ENCODE measurements at regions not wholly inside any gene's neighbourhood (a gene's known extent, or its start where the extent isn't known, plus 50 kb on each side); places are given as distances from the start of the nearest gene placed in this dataset.

- Histone ChIP-seq H3K27me3 (replicated peaks in 1 of 7) (peaks cover 0 to 10% (median 0%) of the 10 kb centered on the region in 7 donors), H3K36me3 (no peaks in the 10 kb centered on the region), H3K27ac (no peak overlapping the region), H3K9me3 (no peaks in the 10 kb centered on the region), H3K4me1 (no peaks in the 10 kb centered on the region), H3K4me3 (no peak overlapping the region)
- no peak for TF ChIP-seq POLR2AphosphoS5 (IDR thresholded peaks at IDR 0.05)
- TF ChIP-seq POLR2A (IDR thresholded peaks at IDR 0.05), result no peak
- no peak for TF ChIP-seq CTCF (IDR thresholded peaks at IDR 0.05 in 8 of 11, conservative IDR thresholded peaks at IDR 0.05 in 3 of 11)
- WGBS, 5 donors, result 0 to 55% (median 0%) methylated on average over 1 of the region's 1 CpG
- DNase-seq, result no peak
- intact Hi-C loops (cut with DNase I; ENCODE audit: low total_unique reads), result no loop called here
Observed at GRCh38 chr10:6823770-6824169, 243.7 kb upstream of the PRKCQ start.

GRCh38 chr10:6819301-6819700 lies 239.2 kb upstream of the PRKCQ start:
- peaks cover 0 to 15% (median 0%) of the 10 kb centered on the region in 7 donors for H3K27me3 ChIP-seq (replicated peaks in 1 of 7)
- TF ChIP-seq POLR2AphosphoS5 (IDR thresholded peaks at IDR 0.05) (no peak), CTCF (IDR thresholded peaks at IDR 0.05 in 8 of 11, conservative IDR thresholded peaks at IDR 0.05 in 3 of 11) (no peak), POLR2A (IDR thresholded peaks at IDR 0.05) (no peak)
- H3K27ac ChIP-seq, result no peak overlapping the region
- DNase-seq, result no peak
- no peaks in the 10 kb centered on the region for H3K4me1 ChIP-seq
- intact Hi-C loops (cut with DNase I; ENCODE audit: low total_unique reads), result no loop called here
- H3K4me3 ChIP-seq, result no peak overlapping the region
- 67 to 90% (median 76%) methylated on average over 9 to 10 of the region's 10 CpGs for WGBS, 5 donors
- no peaks in the 10 kb centered on the region for H3K36me3 ChIP-seq
- H3K9me3 ChIP-seq, result no peaks in the 10 kb centered on the region

DNA sequence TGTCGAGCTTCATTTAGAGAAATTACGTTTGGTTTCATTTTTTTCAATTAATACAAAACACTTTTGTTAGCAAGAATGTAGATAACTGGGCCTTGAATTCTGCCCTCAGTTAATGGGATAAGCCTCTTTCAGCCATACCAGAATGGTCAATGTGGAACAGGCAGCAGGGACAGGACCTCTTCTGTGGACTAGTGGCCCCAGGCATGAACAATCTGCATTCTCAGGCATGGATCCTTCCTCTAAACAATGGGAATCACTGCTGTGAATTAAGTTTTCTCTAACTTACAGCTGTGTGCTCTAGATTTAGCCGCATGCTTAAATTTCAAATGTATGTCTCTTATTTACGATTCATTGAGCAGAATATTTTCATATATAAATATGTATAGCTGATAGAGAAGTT lies 237.7 kb upstream of the PRKCQ start:
- 87 to 94% (median 90%) methylated on average over 4 of the region's 4 CpGs for WGBS, 5 donors
- no peaks in the 10 kb centered on the region for H3K4me1 ChIP-seq
- no peak overlapping the region for H3K27ac ChIP-seq
- no peak overlapping the region for H3K4me3 ChIP-seq
- TF ChIP-seq POLR2A (IDR thresholded peaks at IDR 0.05) (no peak), CTCF (IDR thresholded peaks at IDR 0.05 in 8 of 11, conservative IDR thresholded peaks at IDR 0.05 in 3 of 11) (no peak), POLR2AphosphoS5 (IDR thresholded peaks at IDR 0.05) (no peak)
- intact Hi-C loops (cut with DNase I; ENCODE audit: low total_unique reads), result no loop called here
- no peaks in the 10 kb centered on the region for H3K36me3 ChIP-seq
- H3K9me3 ChIP-seq, result no peaks in the 10 kb centered on the region
- DNase-seq, result no peak
- H3K27me3 ChIP-seq (replicated peaks in 1 of 7), result peaks cover 0 to 15% (median 0%) of the 10 kb centered on the region in 7 donors

DNA sequence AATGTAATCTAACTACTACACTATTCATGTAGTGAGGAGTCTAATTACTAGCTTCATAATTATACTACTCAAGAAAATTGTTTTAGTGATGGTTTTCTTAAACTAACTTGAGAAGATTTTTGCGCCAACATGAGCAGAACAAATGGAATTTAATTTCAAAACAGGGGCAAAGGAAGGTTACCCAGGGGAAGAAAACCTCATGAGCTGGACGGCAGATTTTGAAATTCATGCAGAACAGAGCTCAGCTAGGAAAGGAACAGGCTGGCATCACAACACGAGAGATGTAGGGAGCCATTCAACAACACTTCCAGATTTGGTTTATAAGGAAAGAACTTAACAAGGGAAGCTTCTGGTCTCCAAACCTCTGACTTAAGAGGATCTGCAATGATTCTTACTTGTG lies 235.3 kb upstream of the PRKCQ start:
- WGBS, 5 donors, result 68 to 87% (median 84%) methylated on average over 3 of the region's 3 CpGs
- TF ChIP-seq CTCF (IDR thresholded peaks at IDR 0.05 in 8 of 11, conservative IDR thresholded peaks at IDR 0.05 in 3 of 11) (no peak), POLR2AphosphoS5 (IDR thresholded peaks at IDR 0.05) (no peak), POLR2A (IDR thresholded peaks at IDR 0.05) (no peak)
- intact Hi-C loops (cut with DNase I; ENCODE audit: low total_unique reads), result no loop called here

More for the DNA sequence above, 235.3 kb upstream of the PRKCQ start:
- no peak for DNase-seq
- Histone ChIP-seq H3K4me3 (no peak overlapping the region), H3K9me3 (no peaks in the 10 kb centered on the region), H3K27ac (no peak overlapping the region), H3K4me1 (no peaks in the 10 kb centered on the region), H3K27me3 (replicated peaks in 1 of 7) (peaks cover 0 to 15% (median 0%) of the 10 kb centered on the region in 7 donors), H3K36me3 (no peaks in the 10 kb centered on the region)
